ENCODE measurements at regions not wholly inside any gene's neighbourhood (a gene's known extent, or its start where the extent isn't known, plus 50 kb on each side); places are given as distances from the start of the nearest gene placed in this dataset.
"Not testable (repeated sequence)": the region's sequence is repeated elsewhere in the genome, so short reads cannot be mapped to it uniquely, and the experiment has no call there.

- not testable (repeated sequence) for DNase-seq
Observed at GRCh38 chr9:42437057-42437759, 253.7 kb downstream of the SPATA31A6 start.

DNA sequence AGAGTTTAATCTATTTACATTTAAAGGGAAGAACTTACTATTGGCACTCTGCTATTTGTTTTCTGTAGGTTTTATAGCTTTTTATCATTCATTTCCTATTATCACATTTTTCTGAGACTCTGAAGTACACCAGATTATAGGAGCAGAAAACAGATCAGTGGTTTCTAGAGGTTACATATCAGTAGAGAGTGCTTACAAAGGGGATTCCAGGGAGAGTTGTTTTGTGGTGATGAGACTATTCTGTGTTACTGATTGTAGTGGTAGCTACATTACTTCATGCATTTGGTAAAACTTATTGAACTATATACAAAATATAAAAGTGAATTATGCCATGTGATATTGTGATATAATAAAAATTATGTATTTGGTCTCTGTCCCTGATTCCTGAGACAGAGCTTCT is 259.2 kb downstream of the SPATA31A6 start:
- not testable (repeated sequence) for DNase-seq

DNA sequence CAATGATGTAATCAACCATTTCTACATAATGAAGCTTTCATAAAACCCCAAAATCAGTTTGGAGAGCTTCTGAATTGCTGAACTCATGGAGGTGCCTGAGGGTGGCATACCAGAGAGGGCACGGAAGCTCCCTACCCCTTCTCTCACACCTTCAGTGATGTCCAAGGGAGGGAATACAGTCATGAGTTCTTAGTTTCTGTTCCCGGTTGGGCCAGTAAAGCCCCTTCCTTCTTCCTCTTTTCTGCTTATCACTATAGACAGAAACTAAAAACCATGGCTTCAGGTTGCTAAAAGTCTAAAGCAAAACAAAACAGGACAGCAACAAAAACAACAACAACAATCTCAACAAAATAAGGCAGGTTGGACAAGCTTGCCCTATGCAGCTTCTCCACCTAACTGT is 260.0 kb downstream of the SPATA31A6 start:
- not testable (repeated sequence) for DNase-seq

- not testable (repeated sequence) for DNase-seq
Observed at GRCh38 chr9:42461436-42461835, 278.0 kb downstream of the SPATA31A6 start.

DNA sequence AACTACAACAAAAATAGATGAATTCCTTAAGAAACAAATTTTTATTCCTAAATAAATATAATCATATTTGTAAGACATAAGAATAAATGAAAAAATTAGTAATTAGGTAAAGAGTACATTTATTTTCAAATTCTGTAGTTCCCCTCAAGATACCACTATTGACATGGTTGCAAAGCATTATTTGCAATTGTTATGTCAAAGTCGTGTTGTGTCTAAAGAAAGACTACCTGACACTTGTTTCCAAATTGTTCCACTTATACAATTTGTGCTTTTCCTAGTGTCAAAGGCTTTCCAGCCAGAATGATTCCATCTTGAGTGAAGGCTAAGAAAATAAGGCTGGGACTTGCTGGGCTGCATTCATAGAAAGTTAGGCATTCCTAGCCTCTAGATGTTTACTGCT is 278.4 kb downstream of the SPATA31A6 start:
- DNase-seq, result not testable (repeated sequence)

DNA sequence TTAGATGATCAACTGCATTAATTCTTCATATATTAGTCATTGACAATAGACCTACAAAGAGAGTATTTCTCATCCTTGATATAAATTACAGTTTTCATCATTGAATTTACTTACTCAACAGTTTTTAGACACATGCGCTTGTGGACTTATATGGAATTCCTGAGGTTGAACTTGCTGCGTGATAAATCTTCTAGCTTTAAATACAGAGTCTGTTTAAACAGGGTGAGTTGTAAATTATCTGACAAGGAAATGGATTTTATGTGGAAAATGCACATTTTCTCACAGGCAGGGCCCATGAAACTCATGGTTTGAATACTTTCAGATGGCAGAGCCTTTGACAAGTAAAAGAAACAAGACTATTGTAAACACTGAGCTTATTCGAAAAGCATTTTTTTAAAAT is 280.5 kb downstream of the SPATA31A6 start:
- not testable (repeated sequence) for DNase-seq

- not testable (repeated sequence) for DNase-seq
Observed at GRCh38 chr9:42470577-42470976, 287.1 kb downstream of the SPATA31A6 start.

- DNase-seq, result not testable (repeated sequence)
Observed at GRCh38 chr9:42490989-42491388, 307.5 kb downstream of the SPATA31A6 start.

GRCh38 chr9:42502620-42503264 is 319.3 kb downstream of the SPATA31A6 start:
- not testable (repeated sequence) for DNase-seq

DNA sequence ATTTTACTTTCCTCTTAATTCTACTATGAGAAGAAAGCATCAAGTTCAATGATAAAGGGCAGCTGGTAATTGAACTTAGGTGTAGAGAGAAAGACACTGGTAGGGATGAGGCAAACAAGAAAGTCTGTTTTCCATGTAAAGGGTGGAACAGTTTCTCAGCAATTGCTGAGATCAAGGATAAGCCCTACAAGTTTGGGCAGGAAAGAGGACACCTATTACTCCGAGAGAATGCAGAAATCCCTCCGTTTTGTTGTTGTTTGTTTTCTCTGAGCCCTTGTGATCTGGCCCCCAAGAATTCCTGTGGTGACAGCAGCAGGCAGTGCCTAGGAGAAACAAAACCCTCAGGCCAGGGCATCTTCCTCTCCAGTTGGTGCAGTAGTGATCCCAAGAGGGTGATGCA is 324.7 kb downstream of the SPATA31A6 start:
- not testable (repeated sequence) for DNase-seq

DNA sequence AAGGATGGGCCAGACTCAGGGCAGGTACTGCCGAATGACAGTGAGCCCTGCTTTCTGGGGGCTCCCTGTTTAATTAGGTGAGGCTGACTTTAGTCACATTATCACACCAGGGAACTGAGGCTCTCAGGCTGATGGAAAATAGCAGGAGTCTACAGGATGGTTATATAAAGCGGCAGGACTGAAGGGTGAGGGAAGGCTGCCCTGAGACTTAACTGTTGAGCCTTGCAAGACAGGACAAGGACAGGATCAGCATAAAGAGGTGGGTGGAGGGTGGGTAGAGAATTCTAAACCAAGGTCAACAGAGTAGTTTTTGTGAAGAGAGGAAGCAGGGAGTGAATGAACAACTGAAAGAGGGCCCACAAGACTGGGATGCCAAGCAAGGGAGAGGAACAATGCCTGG is 330.1 kb downstream of the SPATA31A6 start:
- DNase-seq, result not testable (repeated sequence)

DNA sequence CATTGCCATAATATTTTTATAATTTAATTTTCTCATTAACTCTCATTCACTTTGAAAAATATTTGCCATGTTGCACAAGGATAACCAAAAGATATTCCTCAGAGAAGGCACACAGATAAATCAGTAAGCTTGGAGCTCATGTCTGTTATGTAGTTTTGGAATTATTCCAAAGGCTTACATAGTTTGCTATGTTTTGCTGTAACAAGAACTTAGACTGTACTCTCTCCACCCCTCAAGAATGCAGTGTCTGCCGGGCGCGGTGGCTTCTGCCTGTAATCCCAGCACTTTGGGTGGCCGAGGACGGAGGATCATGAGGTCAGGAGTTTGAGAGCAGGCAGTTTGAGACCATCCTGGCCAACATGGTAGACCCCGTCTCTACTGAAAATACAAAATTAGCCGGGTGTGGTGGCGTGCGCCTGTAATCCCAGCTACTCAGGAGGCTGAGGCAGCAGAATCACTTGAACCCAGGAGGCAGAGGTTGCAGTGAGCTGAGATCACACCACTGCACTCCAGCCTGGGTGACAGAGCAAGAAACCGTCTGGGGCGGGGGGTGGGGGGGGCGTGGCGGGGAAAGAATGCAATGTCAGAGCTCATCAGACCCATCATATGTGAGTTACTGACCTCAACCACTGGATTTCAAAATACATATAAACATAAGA is 351.0 kb downstream of the SPATA31A6 start:
- not testable (repeated sequence) for DNase-seq

DNA sequence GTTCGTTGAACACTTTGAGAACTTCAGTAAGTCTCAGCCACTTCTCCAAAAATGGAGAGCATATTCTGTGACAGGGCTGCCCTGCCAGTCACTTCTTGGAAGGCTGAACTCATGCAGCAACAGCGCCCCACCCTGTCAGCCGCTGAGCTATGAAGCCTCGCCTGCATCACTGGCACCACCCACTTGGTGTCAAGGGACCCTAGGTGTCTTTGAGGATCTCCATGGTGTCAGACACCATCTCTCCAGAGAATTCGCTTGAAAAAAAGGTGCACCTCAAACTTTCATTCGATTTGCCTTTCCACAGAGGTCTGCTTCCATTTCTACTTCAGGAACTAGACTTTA is 351.5 kb downstream of the SPATA31A6 start:
- peak; percentile 21 to 48 for DNase-seq

DNA sequence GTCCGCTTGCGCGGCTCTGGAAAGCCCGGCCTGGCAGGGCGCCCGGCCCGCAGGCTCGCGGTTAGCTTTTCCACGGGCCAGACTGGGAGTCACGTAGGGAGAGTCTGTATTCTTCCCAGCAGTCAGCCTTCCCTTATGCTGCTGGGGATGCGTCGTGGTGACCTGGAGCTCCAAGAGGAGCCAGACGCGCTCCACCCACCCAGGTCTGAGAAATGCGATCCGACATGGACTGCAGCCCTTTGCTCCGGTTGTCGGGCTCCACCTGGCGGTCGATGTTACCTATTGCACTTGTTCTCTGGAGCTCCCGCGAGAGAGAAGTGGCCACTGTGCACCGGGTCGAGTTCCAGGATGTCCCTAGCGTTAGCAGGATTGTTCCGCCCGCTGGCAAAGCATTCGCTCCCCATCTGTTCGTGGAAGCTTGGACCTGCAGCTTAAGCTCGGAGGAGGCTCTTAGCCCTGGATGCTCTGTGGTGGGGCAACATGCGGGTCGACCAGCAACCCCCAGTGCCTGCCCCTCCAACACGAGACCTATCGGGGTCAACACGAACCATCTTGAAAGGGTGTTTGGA is 367.4 kb downstream of the SPATA31A6 start:
- peak in 1 of 2 donors; percentile 11 for DNase-seq

GRCh38 chr9:42568530-42568929 is 385.1 kb downstream of the SPATA31A6 start:
- DNase-seq, result peak in 1 of 2 donors; percentile 65

- not testable (repeated sequence) for DNase-seq
Observed at GRCh38 chr9:42568942-42569556, 385.6 kb downstream of the SPATA31A6 start.

GRCh38 chr9:42577851-42578250 is 394.4 kb downstream of the SPATA31A6 start:
- DNase-seq, result not testable (repeated sequence)

Measured in CD4-positive, alpha-beta T cell treated with Interleukin-4 for 1 hour (primary cell).